ENCODE measurements at regions not wholly inside any gene's neighbourhood (a gene's known extent, or its start where the extent isn't known, plus 50 kb on each side); places are given as distances from the start of the nearest gene placed in this dataset.

DNA sequence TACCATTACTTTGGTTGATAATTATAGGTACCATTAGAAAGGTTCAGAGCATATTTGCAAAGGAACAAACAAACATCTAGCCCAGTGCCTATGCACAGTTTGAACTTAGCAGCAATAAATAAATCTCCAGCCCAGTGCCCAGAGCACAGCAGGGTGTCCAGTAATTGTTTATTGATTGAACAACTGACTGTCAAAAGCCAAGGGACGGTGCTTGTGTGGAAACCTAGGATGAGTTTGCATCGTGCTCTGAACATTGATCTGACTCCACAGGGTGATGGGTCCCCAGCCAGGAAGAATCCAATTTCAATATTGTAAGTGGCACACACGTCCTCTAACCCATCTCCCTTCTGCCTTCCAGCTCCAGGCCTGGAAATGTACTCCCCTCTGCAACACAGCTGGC, 625.5 kb upstream of the C16orf82 start:
- Mint-ChIP-seq H3K4me1 (no peaks in the 10 kb centered on the region), H3K36me3 (ENCODE audit: low read depth) (no peaks in the 10 kb centered on the region), H3K27me3 (no peaks in the 10 kb centered on the region), H3K4me3 (no peak overlapping the region), H3K27ac (no peak overlapping the region), H3K9me3 (peaks cover 8% of the 10 kb centered on the region)
- POLR2A ChIA-PET, result interaction anchor here (0.5 kb wide), 1 partner anchor 10 kb away, joined by 3 read pairs; no protein-coding TSS in a partner anchor
- CTCF ChIA-PET, result no interaction called here
- DNase-seq (no peak), ATAC-seq (ENCODE audit: low read depth) (no peak)
- TF ChIP-seq, protein P1, sequence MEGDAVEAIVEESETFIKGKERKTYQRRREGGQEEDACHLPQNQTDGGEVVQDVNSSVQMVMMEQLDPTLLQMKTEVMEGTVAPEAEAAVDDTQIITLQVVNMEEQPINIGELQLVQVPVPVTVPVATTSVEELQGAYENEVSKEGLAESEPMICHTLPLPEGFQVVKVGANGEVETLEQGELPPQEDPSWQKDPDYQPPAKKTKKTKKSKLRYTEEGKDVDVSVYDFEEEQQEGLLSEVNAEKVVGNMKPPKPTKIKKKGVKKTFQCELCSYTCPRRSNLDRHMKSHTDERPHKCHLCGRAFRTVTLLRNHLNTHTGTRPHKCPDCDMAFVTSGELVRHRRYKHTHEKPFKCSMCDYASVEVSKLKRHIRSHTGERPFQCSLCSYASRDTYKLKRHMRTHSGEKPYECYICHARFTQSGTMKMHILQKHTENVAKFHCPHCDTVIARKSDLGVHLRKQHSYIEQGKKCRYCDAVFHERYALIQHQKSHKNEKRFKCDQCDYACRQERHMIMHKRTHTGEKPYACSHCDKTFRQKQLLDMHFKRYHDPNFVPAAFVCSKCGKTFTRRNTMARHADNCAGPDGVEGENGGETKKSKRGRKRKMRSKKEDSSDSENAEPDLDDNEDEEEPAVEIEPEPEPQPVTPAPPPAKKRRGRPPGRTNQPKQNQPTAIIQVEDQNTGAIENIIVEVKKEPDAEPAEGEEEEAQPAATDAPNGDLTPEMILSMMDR (IDR thresholded peaks at IDR 0.05), result no peak
- intact Hi-C loops (cut with micrococcal nuclease), result no loop called here

DNA sequence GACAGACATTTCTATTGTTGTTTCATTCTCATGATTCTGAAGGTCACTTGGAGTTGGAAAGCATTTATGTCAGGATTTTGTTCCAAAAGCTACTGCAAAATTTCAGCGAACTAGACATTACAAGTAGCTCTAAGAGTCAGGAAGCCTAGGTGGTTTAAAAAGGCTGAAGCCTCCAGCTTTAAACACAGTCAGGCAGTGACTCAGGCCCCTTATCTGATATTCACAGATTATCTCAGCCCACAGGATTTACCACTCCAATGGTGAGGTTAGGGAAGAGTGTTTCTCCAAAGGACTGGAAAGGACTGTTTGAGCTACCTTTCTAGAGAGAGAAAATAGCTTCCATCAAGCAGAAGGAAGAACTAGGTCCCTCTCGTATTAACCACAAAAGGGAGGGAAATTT, 624.4 kb upstream of the C16orf82 start:
- intact Hi-C loops (cut with micrococcal nuclease), result no loop called here
- ATAC-seq (ENCODE audit: low read depth) (no peak), DNase-seq (no peak)
- H3K4me1 Mint-ChIP-seq, result no peaks in the 10 kb centered on the region
- H3K4me3 Mint-ChIP-seq, result no peak overlapping the region
- H3K27ac Mint-ChIP-seq, result no peak overlapping the region
- peaks cover 3% of the 10 kb centered on the region for H3K9me3 Mint-ChIP-seq
- TF ChIP-seq, protein P1 (IDR thresholded peaks at IDR 0.05), result no peak
- no peaks in the 10 kb centered on the region for H3K27me3 Mint-ChIP-seq
- ChIA-PET CTCF (no interaction called here), POLR2A (no interaction called here)
- H3K36me3 Mint-ChIP-seq (ENCODE audit: low read depth), result no peaks in the 10 kb centered on the region

DNA sequence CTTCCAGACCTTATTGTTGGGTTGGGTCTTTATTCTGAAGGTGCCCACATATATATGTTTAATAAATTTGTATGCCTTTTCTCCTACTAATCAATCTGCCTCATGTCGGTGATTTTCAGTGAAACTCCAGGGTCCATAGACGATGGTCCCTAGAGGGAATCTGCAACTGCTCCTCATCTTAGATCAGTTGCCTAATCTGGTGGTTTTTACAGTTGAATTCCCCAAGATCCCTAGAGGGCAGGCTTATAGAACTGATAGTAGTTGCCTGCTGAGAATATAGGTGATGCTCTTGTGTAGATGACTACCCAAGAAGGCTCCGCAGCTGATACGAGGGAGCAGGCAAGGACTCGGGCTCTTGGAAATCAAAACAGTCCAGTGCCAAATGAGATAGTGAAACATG, 619.2 kb upstream of the C16orf82 start:
- Mint-ChIP-seq H3K9me3 (no peaks in the 10 kb centered on the region), H3K4me1 (no peaks in the 10 kb centered on the region), H3K27me3 (no peaks in the 10 kb centered on the region), H3K36me3 (ENCODE audit: low read depth) (no peaks in the 10 kb centered on the region), H3K27ac (no peak overlapping the region), H3K4me3 (no peak overlapping the region)
- ChIA-PET POLR2A (no interaction called here), CTCF (no interaction called here)
- intact Hi-C loops (cut with micrococcal nuclease), result no loop called here
- TF ChIP-seq, protein P1 (IDR thresholded peaks at IDR 0.05), result no peak
- no peak for DNase-seq
- no peak for ATAC-seq (ENCODE audit: low read depth)

DNA sequence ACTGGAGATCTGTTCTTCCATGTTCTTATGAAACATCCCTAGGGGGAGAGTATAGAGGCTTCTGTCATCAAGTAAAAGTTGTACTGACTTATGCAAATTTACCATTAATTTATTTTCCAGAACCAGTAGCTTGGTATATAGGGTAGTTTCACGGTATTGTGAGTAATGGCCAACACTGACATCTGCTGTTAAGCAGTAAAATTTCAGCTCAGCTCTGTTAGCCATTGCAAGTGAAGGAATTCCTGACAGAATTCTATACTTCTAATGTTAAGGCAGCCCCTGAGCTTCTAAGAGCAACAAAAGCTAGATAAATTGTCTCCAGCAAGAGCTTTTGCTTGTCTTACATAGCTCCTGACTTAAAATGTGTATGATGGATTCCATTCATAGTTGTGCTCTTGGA, 613.5 kb upstream of the C16orf82 start:
- no peaks in the 10 kb centered on the region for H3K9me3 Mint-ChIP-seq
- H3K4me3 Mint-ChIP-seq, result no peak overlapping the region
- CTCF ChIA-PET, result interaction anchor here (0.6 kb wide), 1 partner anchor 13 kb away, joined by 3 read pairs; no protein-coding TSS in a partner anchor
- intact Hi-C loops (cut with micrococcal nuclease), result no loop called here
- ATAC-seq (ENCODE audit: low read depth), result no peak
- no peak overlapping the region for H3K27ac Mint-ChIP-seq
- TF ChIP-seq, protein P1 (IDR thresholded peaks at IDR 0.05), result no peak
- POLR2A ChIA-PET, result no interaction called here
- no peak for DNase-seq
- peaks cover 2% of the 10 kb centered on the region for H3K27me3 Mint-ChIP-seq
- H3K4me1 Mint-ChIP-seq, result no peaks in the 10 kb centered on the region
- H3K36me3 Mint-ChIP-seq (ENCODE audit: low read depth), result no peaks in the 10 kb centered on the region

DNA sequence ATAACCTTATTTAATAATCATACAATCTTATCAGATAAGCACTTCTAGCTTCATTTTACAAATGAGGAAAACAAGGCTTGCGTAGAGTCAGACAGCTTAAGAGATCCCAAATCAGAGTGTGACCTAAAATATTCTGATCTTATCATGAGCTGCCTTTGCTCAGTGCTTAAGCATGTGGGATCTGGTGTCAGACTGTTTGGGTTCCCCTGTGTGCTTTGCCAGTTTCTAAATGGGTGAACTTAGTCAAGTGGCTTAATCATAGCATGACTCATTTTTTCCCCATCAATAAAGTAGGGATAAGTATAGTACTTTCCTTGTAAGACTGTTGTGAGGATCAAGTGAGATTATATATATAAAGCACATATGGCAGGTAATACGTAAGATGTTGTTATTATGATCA, 612.6 kb upstream of the C16orf82 start:
- DNase-seq (no peak), ATAC-seq (ENCODE audit: low read depth) (no peak)
- POLR2A ChIA-PET, result no interaction called here
- CTCF ChIA-PET, result no interaction called here
- intact Hi-C loops (cut with micrococcal nuclease), result no loop called here
- Mint-ChIP-seq H3K27ac (no peak overlapping the region), H3K9me3 (no peaks in the 10 kb centered on the region), H3K4me3 (no peak overlapping the region), H3K4me1 (no peaks in the 10 kb centered on the region), H3K36me3 (ENCODE audit: low read depth) (no peaks in the 10 kb centered on the region), H3K27me3 (peaks cover 2% of the 10 kb centered on the region)
- TF ChIP-seq, protein P1 (IDR thresholded peaks at IDR 0.05), result no peak

All from activated B cell treated with CpG ODN at 0.5 μM for 24 hours (primary cell).